H1 (cell line): ENCODE measurements at regions not wholly inside any gene's neighbourhood (a gene's known extent, or its start where the extent isn't known, plus 50 kb on each side); places are given as distances from the start of the nearest gene placed in this dataset.

Source experiments
- CTCF ChIA-PET: fragments of 300-600 bp; sonication (Branson Sonifier 250); formaldehyde crosslinking; loops from one replicate; lab custom pipeline; 2021; ENCODE audit not compliant: partially characterized antibody; lab: Charles Lee
- POLR2A ChIA-PET: fragments of 300-600 bp; sonication (Branson Sonifier 250); formaldehyde crosslinking; loops from one replicate; lab custom pipeline; 2021; ENCODE audit warnings: inconsistent platforms; ENCODE audit not compliant: partially characterized antibody; lab: Charles Lee
- DNase-seq, 2 experiments: peaks; one replicate each; pipeline versions ENCODE4 v3.0.0 to v3.0.0-alpha.2; 2010 to 2022; ENCODE audit warnings: low spot score in 2 of 2, low read depth in 1 of 2, mixed read lengths in 1 of 2
- FAIRE-seq: peaks from 2 replicates; lab custom pipeline; 2011; peaks lifted over from hg19 to GRCh38; lab: Jason Lieb, UNC
- H2AFZ ChIP-seq: 2 replicates; pipeline ENCODE4 v1.8.1; 2012; ENCODE audit warnings: low read length, inconsistent platforms
- H2AK5ac ChIP-seq: 2 replicates; pipeline ENCODE4 v1.6.1; 2013; ENCODE audit warnings: low read depth, low read length
- H2BK120ac ChIP-seq: replicated peaks from 2 replicates; pipeline ENCODE3; 2013; ENCODE audit warnings: low read depth, low read length, inconsistent platforms
- H2BK12ac ChIP-seq: 2 replicates; pipeline ENCODE4 v1.6.1; 2013; ENCODE audit warnings: low read depth, low read length
- H2BK15ac ChIP-seq: 2 replicates; pipeline ENCODE4 v1.6.1; 2013; ENCODE audit warnings: low read length
- H2BK20ac ChIP-seq: 2 replicates; pipeline ENCODE4 v1.6.1; 2013; ENCODE audit warnings: low read length
- H2BK5ac ChIP-seq: 2 replicates; pipeline ENCODE4 v1.6.1; 2013; ENCODE audit warnings: low read depth, low read length
- H3K14ac ChIP-seq: 2 replicates; pipeline ENCODE4 v1.6.1; 2013; ENCODE audit warnings: inconsistent platforms; ENCODE audit not compliant: insufficient read length
- H3K18ac ChIP-seq: 2 replicates; pipeline ENCODE4 v1.6.1; 2013; ENCODE audit warnings: low read length; ENCODE audit errors: extremely low read depth
- H3K23ac ChIP-seq: 2 replicates; pipeline ENCODE4 v1.6.1; 2013; ENCODE audit warnings: inconsistent platforms; ENCODE audit not compliant: insufficient read length
- H3K23me2 ChIP-seq: 2 replicates; pipeline ENCODE4 v1.6.1; 2013; ENCODE audit warnings: low read depth, low read length
- H3K27ac ChIP-seq: 2 replicates; pipeline ENCODE4 v1.6.1; 2011; ENCODE audit warnings: low read depth, low read length, inconsistent platforms
- H3K27me3 ChIP-seq, 4 experiments: replicated peaks in 1 of 4; 1 replicate in 1 of 4; 2 replicates in 3 of 4; pipeline versions ENCODE4 v1.6.1 to v1.8.1; 2011 to 2013; ENCODE audit warnings: low read length in 3 of 4, mild to moderate bottlenecking in 3 of 4, inconsistent platforms in 2 of 4, mixed read lengths in 2 of 4, moderate library complexity in 1 of 4; ENCODE audit not compliant: control insufficient read depth in 3 of 4, insufficient read depth in 3 of 4; ENCODE audit errors: extremely low read depth in 1 of 4
- H3K36me3 ChIP-seq, 4 experiments: 2 replicates each; pipeline versions ENCODE4 v1.6.1 to v1.8.1; 2011 to 2013; ENCODE audit warnings: mild to moderate bottlenecking in 4 of 4, low read length in 3 of 4, moderate library complexity in 2 of 4, control low read depth in 1 of 4, inconsistent platforms in 1 of 4; ENCODE audit not compliant: insufficient read depth in 4 of 4, control insufficient read depth in 2 of 4
- H3K4ac ChIP-seq: replicated peaks from 2 replicates; pipeline ENCODE3; 2013; ENCODE audit warnings: low read length, low read depth, mixed read lengths, inconsistent platforms; ENCODE audit not compliant: insufficient read length
- H3K4me1 ChIP-seq, 4 experiments: replicated peaks in 1 of 4; 1 replicate in 1 of 4; 2 replicates in 3 of 4; pipeline versions ENCODE4 v1.6.1 to v1.8.1; 2011 to 2013; ENCODE audit warnings: low read length in 3 of 4, inconsistent platforms in 2 of 4, mixed read lengths in 1 of 4; ENCODE audit not compliant: insufficient read depth in 4 of 4, control insufficient read depth in 3 of 4
- H3K4me2 ChIP-seq, 2 experiments: 2 replicates each; pipeline versions ENCODE4 v1.6.1 to v1.8.1; 2011 to 2013; ENCODE audit warnings: low read depth in 2 of 2, low read length in 2 of 2, control low read depth in 1 of 2, inconsistent platforms in 1 of 2, mild to moderate bottlenecking in 1 of 2; ENCODE audit not compliant: insufficient read depth in 1 of 2
- H3K4me3 ChIP-seq, 4 experiments: fragments of 200-600, 300-600 bp in 1 of 4; sonication (generic), shearing (Covaris generic), sonication (Bioruptor Twin) in 1 of 4; 2 replicates each; pipeline versions ENCODE4 v1.5.1 to v1.8.1; 2011 to 2016; ENCODE audit warnings: low read length in 4 of 4, low read depth in 3 of 4, control low read depth in 2 of 4, inconsistent platforms in 2 of 4, mild to moderate bottlenecking in 2 of 4, mixed read lengths in 1 of 4, moderate library complexity in 1 of 4; ENCODE audit not compliant: insufficient read depth in 2 of 4; ENCODE audit errors: extremely low read depth in 1 of 4
- H3K56ac ChIP-seq: replicated peaks from 2 replicates; pipeline ENCODE3; 2013; ENCODE audit warnings: low read depth, mild to moderate bottlenecking, mixed read lengths, low read length, inconsistent platforms; ENCODE audit not compliant: insufficient read length
- H3K79me1 ChIP-seq: 2 replicates; pipeline ENCODE4 v1.6.1; 2013; ENCODE audit warnings: low read depth, low read length, control low read depth
- H3K79me2 ChIP-seq, 2 experiments: 2 replicates each; pipeline versions ENCODE4 v1.6.1 to v1.8.1; 2012 to 2013; ENCODE audit warnings: low read length in 2 of 2, mild to moderate bottlenecking in 2 of 2, inconsistent platforms in 1 of 2; ENCODE audit not compliant: insufficient read depth in 2 of 2, control insufficient read depth in 1 of 2
- H3K9ac ChIP-seq, 4 experiments: replicated peaks in 1 of 4; 1 replicate in 1 of 4; 2 replicates in 3 of 4; pipeline versions ENCODE4 v1.6.1 to v1.8.1; 2011 to 2013; ENCODE audit warnings: low read depth in 3 of 4, low read length in 3 of 4, control low read depth in 2 of 4, mild to moderate bottlenecking in 2 of 4, moderate library complexity in 2 of 4, inconsistent platforms in 1 of 4; ENCODE audit errors: extremely low read depth in 1 of 4
- H3K9me3 ChIP-seq, 2 experiments: 2 replicates each; pipeline versions ENCODE4 v1.6.1 to v1.8.1; 2012 to 2013; ENCODE audit warnings: mild to moderate bottlenecking in 2 of 2, moderate library complexity in 2 of 2, control low read depth in 1 of 2, inconsistent platforms in 1 of 2, low read depth in 1 of 2, low read length in 1 of 2, mixed read lengths in 1 of 2; ENCODE audit not compliant: insufficient read depth in 2 of 2
- H4K20me1 ChIP-seq, 2 experiments: replicated peaks in 1 of 2; 2 replicates each; pipeline versions ENCODE3 to v1.8.1; 2011 to 2013; ENCODE audit warnings: inconsistent platforms in 2 of 2, low read length in 2 of 2, mild to moderate bottlenecking in 1 of 2; ENCODE audit not compliant: insufficient read depth in 2 of 2, control insufficient read depth in 1 of 2
- H4K5ac ChIP-seq: 2 replicates; pipeline ENCODE4 v1.6.1; 2013; ENCODE audit warnings: low read length, low read depth, mixed read lengths, inconsistent platforms; ENCODE audit not compliant: insufficient read length
- H4K8ac ChIP-seq: 2 replicates; pipeline ENCODE4 v1.8.0; 2013; ENCODE audit warnings: mild to moderate bottlenecking, moderate library complexity, low read length, inconsistent platforms; ENCODE audit not compliant: insufficient read depth; ENCODE audit errors: extremely low read depth
- H4K91ac ChIP-seq: replicated peaks from 2 replicates; pipeline ENCODE3; 2013; ENCODE audit warnings: low read length, mixed read lengths, inconsistent platforms; ENCODE audit not compliant: insufficient read length
- CHD1 ChIP-seq: IDR thresholded peaks from 2 replicates; pipeline ENCODE4 v1.6.1; 2012; ENCODE audit warnings: low read depth, low read length, improper control_type of control experiment
- JUND ChIP-seq: IDR thresholded peaks from 2 replicates; pipeline ENCODE4 v1.6.1; 2011; ENCODE audit warnings: mild to moderate bottlenecking, improper control_type of control experiment, low read length
- MAFK ChIP-seq: IDR thresholded peaks from 2 replicates; pipeline ENCODE4 v1.6.1; 2012; ENCODE audit warnings: low read depth, mild to moderate bottlenecking, improper control_type of control experiment, low read length
- POU5F1 ChIP-seq: IDR thresholded peaks from 2 replicates; pipeline ENCODE4 v1.6.1; 2011; ENCODE audit warnings: low read depth, mild to moderate bottlenecking, low read length, moderate library complexity
- SIN3A ChIP-seq, 2 experiments: IDR thresholded peaks in 1 of 2; conservative IDR thresholded peaks in 1 of 2; 2 replicates each; pipeline ENCODE4 v1.6.1; 2011 to 2012; ENCODE audit warnings: low read length in 2 of 2, improper control_type of control experiment in 1 of 2, low read depth in 1 of 2, mild to moderate bottlenecking in 1 of 2
- SP4 ChIP-seq: IDR thresholded peaks from 2 replicates; pipeline ENCODE4 v1.6.1; 2012; ENCODE audit warnings: low read length, inconsistent platforms
- TCF12 ChIP-seq: IDR thresholded peaks from 2 replicates; pipeline ENCODE4 v1.6.1; 2011; ENCODE audit warnings: low read depth, mild to moderate bottlenecking, low read length
- whole genome bisulfite sequencing, 2 experiments: shearing (Covaris generic) in 1 of 2; methylation state at CpG; one replicate each; pipeline versions ENCODE4 v1.1.6 to v1.1.7; 2013 to 2015; ENCODE audit warnings: low lambda C conversion rate in 2 of 2, mixed read lengths in 2 of 2, inconsistent platforms in 1 of 2, low coverage in 1 of 2, missing lambda C conversion rate in 1 of 2; ENCODE audit not compliant: insufficient replicate concordance in 2 of 2, insufficient coverage in 1 of 2, insufficient read length in 1 of 2; ENCODE audit errors: extremely low coverage in 1 of 2, missing lambda C conversion rate in 1 of 2; 5-methylcytosine and 5-hydroxymethylcytosine counted together
- TF ChIP-seq, protein P1 (sequence below), 3 experiments: IDR thresholded peaks; 1 replicate in 2 of 3; 2 replicates in 1 of 3; pipeline versions ENCODE4 v1.5.1 to v1.6.1; 2011; ENCODE audit warnings: low read length in 3 of 3, mild to moderate bottlenecking in 3 of 3, inconsistent platforms in 2 of 3, low read depth in 1 of 3, moderate library complexity in 1 of 3; ENCODE audit not compliant: insufficient read depth in 1 of 3; ENCODE audit errors: control extremely low read depth in 1 of 3
- TF ChIP-seq, protein P2 (sequence below): IDR thresholded peaks from 2 replicates; pipeline ENCODE4 v1.6.1; 2011; ENCODE audit warnings: low read length, improper control_type of control experiment
- TF ChIP-seq, protein P3 (sequence below): IDR thresholded peaks from 2 replicates; pipeline ENCODE4 v1.6.1; 2012; ENCODE audit warnings: inconsistent platforms

DNA sequence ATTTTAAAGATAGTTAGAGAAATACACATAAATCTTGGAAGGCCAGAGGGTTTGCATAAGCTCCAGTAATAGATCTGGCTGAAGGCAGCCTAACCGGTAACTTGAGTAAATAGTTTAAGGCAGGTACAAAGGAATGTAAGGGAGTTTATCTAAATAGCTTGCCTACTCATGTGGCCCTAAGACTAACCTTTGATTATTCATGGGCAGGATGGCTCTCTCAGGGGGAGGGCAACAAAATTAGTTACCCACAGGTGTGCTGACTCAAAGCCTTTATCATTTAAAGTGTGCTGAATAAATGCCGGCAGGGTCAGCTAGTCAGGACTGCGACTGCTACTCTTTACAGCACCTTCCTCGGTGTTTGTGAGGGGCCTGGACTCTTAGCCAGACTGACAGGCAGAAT, 761.3 kb upstream of the KIF2B start:
- Histone ChIP-seq H3K4me1 (peaks cover 0 to 3% (median 0%) of the 10 kb centered on the region in 4 experiments; a peak in 1 of 7 replicates), H2BK20ac (no peak overlapping the region), H3K23me2 (no peaks in the 10 kb centered on the region; the same call in 1 of the 2 replicates), H2AFZ (0 out of 2 replicates have a peak overlapping the region, but pooled peaks have one; percentile 49), H2BK12ac (no peak overlapping the region), H4K91ac (no peak overlapping the region), H3K56ac (no peak overlapping the region), H3K36me3 (no peaks in the 10 kb centered on the region; a peak in 1 of 8 replicates), H3K79me2 (no peaks in the 10 kb centered on the region), H3K18ac (no peak overlapping the region), H3K27ac (no peak overlapping the region), H3K79me1 (no peaks in the 10 kb centered on the region), H3K4me3 (peak overlapping the region in 2 of 4 experiments; percentile 11 to 29; a peak in 2 of 8 replicates), H3K23ac (no peak overlapping the region), H4K8ac (peak overlapping the region; percentile 45; the same call in 1 of the 2 replicates), H4K5ac (no peak overlapping the region), H2AK5ac (no peak overlapping the region), H2BK120ac (no peak overlapping the region), H3K14ac (no peak overlapping the region), H4K20me1 (no peaks in the 10 kb centered on the region), H3K27me3 (no peaks in the 10 kb centered on the region), H3K9me3 (peaks cover 4 to 8% of the 10 kb centered on the region in 2 experiments; a peak in 3 of 4 replicates), H2BK5ac (peak overlapping the region; percentile 36; the same call in 1 of the 2 replicates), H2BK15ac (no peak overlapping the region), H3K4me2 (peak overlapping the region; percentile 31 to 44), H3K9ac (no peak overlapping the region), H3K4ac (no peak overlapping the region)
- POLR2A ChIA-PET: no interaction called here
- WGBS, 2 experiments: 11% methylated on average over 4 of the region's 4 CpGs; no CpG with 5 or more reads in 1 of the 2 experiments
- DNase-seq (peak; percentile 58 to 89), FAIRE-seq (peak; percentile 24)
- CTCF ChIA-PET: interaction anchor here (0.8 kb wide), 1 partner anchor 29 kb away, joined by 3 read pairs; no protein-coding TSS in a partner anchor
- TF ChIP-seq MAFK (peak; percentile 3; the same call in 1 of the 2 replicates), SP4 (no peak), TCF12 (peak; percentile 96; the same call in 1 of the 2 replicates), POU5F1 (peak; percentile 95), CHD1 (no peak), JUND (peak; percentile 71; the same call in 1 of the 2 replicates), SIN3A (conservative IDR thresholded peaks at IDR 0.05 in 1 of 2, IDR thresholded peaks at IDR 0.05 in 1 of 2; ENCODE audit: low read depth in 1 of 2, low read length in 2 of 2) (no peak)
- TF ChIP-seq, protein P1, sequence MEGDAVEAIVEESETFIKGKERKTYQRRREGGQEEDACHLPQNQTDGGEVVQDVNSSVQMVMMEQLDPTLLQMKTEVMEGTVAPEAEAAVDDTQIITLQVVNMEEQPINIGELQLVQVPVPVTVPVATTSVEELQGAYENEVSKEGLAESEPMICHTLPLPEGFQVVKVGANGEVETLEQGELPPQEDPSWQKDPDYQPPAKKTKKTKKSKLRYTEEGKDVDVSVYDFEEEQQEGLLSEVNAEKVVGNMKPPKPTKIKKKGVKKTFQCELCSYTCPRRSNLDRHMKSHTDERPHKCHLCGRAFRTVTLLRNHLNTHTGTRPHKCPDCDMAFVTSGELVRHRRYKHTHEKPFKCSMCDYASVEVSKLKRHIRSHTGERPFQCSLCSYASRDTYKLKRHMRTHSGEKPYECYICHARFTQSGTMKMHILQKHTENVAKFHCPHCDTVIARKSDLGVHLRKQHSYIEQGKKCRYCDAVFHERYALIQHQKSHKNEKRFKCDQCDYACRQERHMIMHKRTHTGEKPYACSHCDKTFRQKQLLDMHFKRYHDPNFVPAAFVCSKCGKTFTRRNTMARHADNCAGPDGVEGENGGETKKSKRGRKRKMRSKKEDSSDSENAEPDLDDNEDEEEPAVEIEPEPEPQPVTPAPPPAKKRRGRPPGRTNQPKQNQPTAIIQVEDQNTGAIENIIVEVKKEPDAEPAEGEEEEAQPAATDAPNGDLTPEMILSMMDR (IDR thresholded peaks at IDR 0.05; ENCODE audit: control extremely low read depth in 1 of 3, insufficient read depth in 1 of 3, low read depth in 1 of 3, low read length in 3 of 3): no peak
- TF ChIP-seq, protein P2, sequence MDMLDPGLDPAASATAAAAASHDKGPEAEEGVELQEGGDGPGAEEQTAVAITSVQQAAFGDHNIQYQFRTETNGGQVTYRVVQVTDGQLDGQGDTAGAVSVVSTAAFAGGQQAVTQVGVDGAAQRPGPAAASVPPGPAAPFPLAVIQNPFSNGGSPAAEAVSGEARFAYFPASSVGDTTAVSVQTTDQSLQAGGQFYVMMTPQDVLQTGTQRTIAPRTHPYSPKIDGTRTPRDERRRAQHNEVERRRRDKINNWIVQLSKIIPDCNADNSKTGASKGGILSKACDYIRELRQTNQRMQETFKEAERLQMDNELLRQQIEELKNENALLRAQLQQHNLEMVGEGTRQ: no peak
- TF ChIP-seq, protein P3, sequence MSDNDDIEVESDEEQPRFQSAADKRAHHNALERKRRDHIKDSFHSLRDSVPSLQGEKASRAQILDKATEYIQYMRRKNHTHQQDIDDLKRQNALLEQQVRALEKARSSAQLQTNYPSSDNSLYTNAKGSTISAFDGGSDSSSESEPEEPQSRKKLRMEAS: no peak
